Left lung (tissue), 4 donors: ENCODE measurements at regions not wholly inside any gene's neighbourhood (a gene's known extent, or its start where the extent isn't known, plus 50 kb on each side); places are given as distances from the start of the nearest gene placed in this dataset.

Source experiments
- ATAC-seq: fragments of 200-7000 bp; cut with Tn5 transposase; one replicate; pipeline ENCODE4 v1.9.1; 2020; ENCODE audit warnings: moderate library complexity
- DNase-seq, 4 donors: peaks; one replicate each; pipeline ENCODE4 v3.0.0-alpha.2; 2013 to 2020
- H3K27ac ChIP-seq, 2 donors: fragments of 200-600 bp; sonication (generic) in 1 of 2; one replicate each; pipeline versions ENCODE4 v1.5.0 to v1.8.0; 2020 to 2021
- H3K27me3 ChIP-seq, 2 donors: fragments of 200-600 bp; sonication (generic) in 1 of 2; one replicate each; pipeline versions ENCODE4 v1.5.0 to v1.8.0; 2020 to 2021
- H3K36me3 ChIP-seq, 2 donors: fragments of 200-600 bp; sonication (generic) in 1 of 2; one replicate each; pipeline versions ENCODE4 v1.5.0 to v1.8.0; 2020 to 2021
- H3K4me1 ChIP-seq, 2 donors: fragments of 200-600 bp; one replicate each; pipeline ENCODE4 v1.8.0; 2021
- H3K4me3 ChIP-seq, 2 donors: fragments of 200-600 bp; sonication (generic) in 1 of 2; one replicate each; pipeline versions ENCODE4 v1.5.0 to v1.8.0; 2020 to 2021; ENCODE audit warnings: mild to moderate bottlenecking in 1 of 2
- H3K9me3 ChIP-seq, 2 donors: fragments of 200-600 bp; sonication (generic) in 1 of 2; one replicate each; pipeline versions ENCODE4 v1.5.0 to v1.8.0; 2020 to 2021
- CTCF ChIP-seq, 2 donors: fragments of 200-600 bp; sonication (generic) in 1 of 2; IDR thresholded peaks; one replicate each; pipeline versions ENCODE4 v1.5.0 to v1.8.0; 2021; ENCODE audit warnings: antibody characterized with exemption in 2 of 2
- intact Hi-C, 2 donors: fragments of 100-400 bp; cut with DNase I; formaldehyde crosslinking; loops; one replicate each; pipeline versions ENCODE4 v1.11.2 to v1.14.2; 2022
- donor health status: DM: no; HTN: yes; CAD: no.
- donor health status: DM: no; HTN: no; CAD: no.

- no peak for ATAC-seq
Observed at GRCh38 chr17:36661047-36661666, 59.8 kb downstream of the MRM1 start.

GRCh38 chr17:36661688-36662087 is 60.3 kb downstream of the MRM1 start:
- Histone ChIP-seq H3K9me3 (no peaks in the 10 kb centered on the region), H3K4me1 (peaks cover 0 to 7% of the 10 kb centered on the region in 2 donors), H3K4me3 (no peak overlapping the region), H3K27me3 (peaks cover 7 to 88% of the 10 kb centered on the region in 2 donors), H3K27ac (no peak overlapping the region), H3K36me3 (no peaks in the 10 kb centered on the region)
- TF ChIP-seq CTCF (IDR thresholded peaks at IDR 0.05): no peak
- ATAC-seq (no peak), DNase-seq (no peak)
- intact Hi-C loops: no loop called here

More at GRCh38 chr17:36661047-36661666, 59.8 kb downstream of the MRM1 start:
- H3K27me3 ChIP-seq: peaks cover 7 to 94% of the 10 kb centered on the region in 2 donors
- peaks cover 0 to 7% of the 10 kb centered on the region in 2 donors for H3K4me1 ChIP-seq
- DNase-seq: no peak
- intact Hi-C loops: no loop called here
- H3K27ac ChIP-seq: no peak overlapping the region
- H3K4me3 ChIP-seq: no peak overlapping the region
- no peaks in the 10 kb centered on the region for H3K36me3 ChIP-seq
- TF ChIP-seq CTCF (IDR thresholded peaks at IDR 0.05): no peak
- H3K9me3 ChIP-seq: no peaks in the 10 kb centered on the region

GRCh38 chr17:36665417-36665816 is 64.0 kb downstream of the MRM1 start:
- intact Hi-C loops: no loop called here
- no peak overlapping the region for H3K27ac ChIP-seq
- no peaks in the 10 kb centered on the region for H3K4me1 ChIP-seq
- no peak for DNase-seq
- H3K27me3 ChIP-seq: peaks cover 0 to 51% of the 10 kb centered on the region in 2 donors
- no peak overlapping the region for H3K4me3 ChIP-seq
- ATAC-seq: peak; percentile 86
- no peaks in the 10 kb centered on the region for H3K36me3 ChIP-seq
- H3K9me3 ChIP-seq: no peaks in the 10 kb centered on the region
- no peak for TF ChIP-seq CTCF (IDR thresholded peaks at IDR 0.05)

- H3K4me1 ChIP-seq: no peaks in the 10 kb centered on the region
- no peak for TF ChIP-seq CTCF (IDR thresholded peaks at IDR 0.05)
- ATAC-seq: peak; percentile 88
Observed at GRCh38 chr17:36667922-36668321, 66.5 kb downstream of the MRM1 start.

GRCh38 chr17:36668824-36669223 is 67.4 kb downstream of the MRM1 start:
- Histone ChIP-seq H3K9me3 (no peaks in the 10 kb centered on the region), H3K36me3 (no peaks in the 10 kb centered on the region), H3K27me3 (peaks cover 0 to 17% of the 10 kb centered on the region in 2 donors), H3K27ac (no peak overlapping the region), H3K4me1 (no peaks in the 10 kb centered on the region), H3K4me3 (no peak overlapping the region)
- intact Hi-C loops: no loop called here
- ATAC-seq (no peak), DNase-seq (no peak)
- no peak for TF ChIP-seq CTCF (IDR thresholded peaks at IDR 0.05)

More at GRCh38 chr17:36667922-36668321, 66.5 kb downstream of the MRM1 start:
- H3K27me3 ChIP-seq: peaks cover 0 to 26% of the 10 kb centered on the region in 2 donors
- H3K9me3 ChIP-seq: no peaks in the 10 kb centered on the region
- no peak overlapping the region for H3K4me3 ChIP-seq
- no peak for DNase-seq
- intact Hi-C loops: no loop called here
- no peaks in the 10 kb centered on the region for H3K36me3 ChIP-seq
- no peak overlapping the region for H3K27ac ChIP-seq
